Ascending aorta (tissue), 2 donors: ENCODE measurements at regions not wholly inside any gene's neighbourhood (a gene's known extent, or its start where the extent isn't known, plus 50 kb on each side); places are given as distances from the start of the nearest gene placed in this dataset.

Experiments used
- DNase-seq, 2 donors: peaks; one replicate each; pipeline ENCODE4 v3.0.0-alpha.2; 2019; ENCODE audit warnings: low spot score in 2 of 2
- H3K27ac ChIP-seq, 2 donors: fragments of 200-600 bp; sonication (generic); one replicate each; pipeline ENCODE4 v1.5.1; 2016 to 2017; ENCODE audit warnings: mild to moderate bottlenecking in 1 of 2
- H3K27me3 ChIP-seq: fragments of 200-600 bp; sonication (generic); one replicate; pipeline ENCODE4 v1.5.1; 2017
- H3K36me3 ChIP-seq, 2 donors: fragments of 200-600 bp; sonication (generic); one replicate each; pipeline ENCODE4 v1.5.1; 2016
- H3K4me1 ChIP-seq, 2 donors: fragments of 200-600 bp; sonication (generic); one replicate each; pipeline ENCODE4 v1.5.1; 2016 to 2017; ENCODE audit warnings: mild to moderate bottlenecking in 1 of 2
- H3K4me3 ChIP-seq, 2 donors: fragments of 200-600 bp; sonication (generic); one replicate each; pipeline ENCODE4 v1.5.1; 2016 to 2017; ENCODE audit warnings: mild to moderate bottlenecking in 1 of 2
- H3K9me3 ChIP-seq, 2 donors: fragments of 200-600 bp; sonication (generic); one replicate each; pipeline ENCODE4 v1.5.1; 2016
- intact Hi-C: fragments of 100-400 bp; cut with DNase I; formaldehyde crosslinking; loops from one replicate; pipeline ENCODE4 v1.15.1; 2023
- TF ChIP-seq, protein P1 (sequence below), 3 experiments: fragments of 200-600 bp in 2 of 3; fragments of 450-650 bp in 1 of 3; sonication (generic) in 2 of 3; IDR thresholded peaks; one replicate each; pipeline ENCODE4 v1.5.1; 2016 to 2019; ENCODE audit warnings: antibody characterized with exemption in 3 of 3, mild to moderate bottlenecking in 1 of 3, moderate library complexity in 1 of 3

DNA sequence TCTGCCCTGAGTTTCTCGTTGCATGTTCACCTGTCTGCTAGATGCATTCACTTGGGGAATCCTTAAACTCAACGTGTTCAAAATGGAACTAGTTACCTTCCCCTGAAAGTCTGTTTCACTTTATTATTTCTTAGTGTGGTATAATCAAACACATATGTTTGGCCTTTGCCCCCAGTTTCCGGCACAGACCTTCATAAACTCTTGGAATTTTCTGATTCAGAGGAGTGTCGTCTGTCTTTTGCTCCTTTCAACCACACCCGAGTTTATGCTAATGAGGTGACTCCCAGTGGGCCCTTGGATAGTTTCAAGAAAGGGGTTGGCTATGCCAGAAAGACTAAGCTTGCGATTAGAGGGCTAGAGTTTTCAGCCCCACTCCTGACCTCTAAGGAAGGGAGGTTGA is 198.9 kb downstream of the CDCA7 start:
- intact Hi-C loops: no loop called here

DNA sequence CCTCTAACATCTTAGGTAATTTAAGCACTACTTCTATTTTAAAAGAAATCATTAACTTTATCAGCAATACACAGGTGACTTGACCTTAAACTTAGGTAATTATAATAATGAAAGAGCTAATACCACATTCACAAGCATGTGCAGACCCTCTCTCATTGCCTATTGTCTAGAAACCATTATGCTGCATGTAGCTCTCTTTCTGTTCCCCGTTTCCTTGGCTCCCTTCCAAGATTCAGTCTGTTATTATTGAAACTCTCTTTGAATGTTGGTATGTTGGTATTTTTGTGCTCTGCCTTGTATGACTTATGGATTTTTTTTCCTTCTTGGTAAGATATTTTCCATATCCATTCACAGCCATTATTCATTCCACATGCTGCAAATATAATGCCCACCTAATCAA is 201.2 kb downstream of the CDCA7 start:
- no peak overlapping the region for H3K4me3 ChIP-seq
- TF ChIP-seq, protein P1, sequence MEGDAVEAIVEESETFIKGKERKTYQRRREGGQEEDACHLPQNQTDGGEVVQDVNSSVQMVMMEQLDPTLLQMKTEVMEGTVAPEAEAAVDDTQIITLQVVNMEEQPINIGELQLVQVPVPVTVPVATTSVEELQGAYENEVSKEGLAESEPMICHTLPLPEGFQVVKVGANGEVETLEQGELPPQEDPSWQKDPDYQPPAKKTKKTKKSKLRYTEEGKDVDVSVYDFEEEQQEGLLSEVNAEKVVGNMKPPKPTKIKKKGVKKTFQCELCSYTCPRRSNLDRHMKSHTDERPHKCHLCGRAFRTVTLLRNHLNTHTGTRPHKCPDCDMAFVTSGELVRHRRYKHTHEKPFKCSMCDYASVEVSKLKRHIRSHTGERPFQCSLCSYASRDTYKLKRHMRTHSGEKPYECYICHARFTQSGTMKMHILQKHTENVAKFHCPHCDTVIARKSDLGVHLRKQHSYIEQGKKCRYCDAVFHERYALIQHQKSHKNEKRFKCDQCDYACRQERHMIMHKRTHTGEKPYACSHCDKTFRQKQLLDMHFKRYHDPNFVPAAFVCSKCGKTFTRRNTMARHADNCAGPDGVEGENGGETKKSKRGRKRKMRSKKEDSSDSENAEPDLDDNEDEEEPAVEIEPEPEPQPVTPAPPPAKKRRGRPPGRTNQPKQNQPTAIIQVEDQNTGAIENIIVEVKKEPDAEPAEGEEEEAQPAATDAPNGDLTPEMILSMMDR (IDR thresholded peaks at IDR 0.05): no peak

More for the DNA sequence above, 198.9 kb downstream of the CDCA7 start:
- Histone ChIP-seq H3K4me1 (peaks cover 0 to 2% of the 10 kb centered on the region in 2 donors), H3K4me3 (no peak overlapping the region), H3K9me3 (no peaks in the 10 kb centered on the region), H3K27ac (no peak overlapping the region), H3K27me3 (no peaks in the 10 kb centered on the region), H3K36me3 (no peaks in the 10 kb centered on the region)
- no peak for DNase-seq
- TF ChIP-seq, protein P1 (IDR thresholded peaks at IDR 0.05): no peak

GRCh38 chr2:173556816-173557215 is 202.1 kb downstream of the CDCA7 start:
- Histone ChIP-seq H3K4me3 (no peak overlapping the region), H3K27me3 (no peaks in the 10 kb centered on the region), H3K9me3 (no peaks in the 10 kb centered on the region), H3K36me3 (no peaks in the 10 kb centered on the region), H3K4me1 (peaks cover 0 to 2% of the 10 kb centered on the region in 2 donors), H3K27ac (no peak overlapping the region)
- DNase-seq: no peak
- TF ChIP-seq, protein P1 (IDR thresholded peaks at IDR 0.05): no peak
- intact Hi-C loops: no loop called here

More for the DNA sequence above, 201.2 kb downstream of the CDCA7 start:
- no peak overlapping the region for H3K27ac ChIP-seq
- H3K9me3 ChIP-seq: no peaks in the 10 kb centered on the region
- intact Hi-C loops: no loop called here
- no peak for DNase-seq
- no peaks in the 10 kb centered on the region for H3K36me3 ChIP-seq
- H3K27me3 ChIP-seq: no peaks in the 10 kb centered on the region
- H3K4me1 ChIP-seq: peaks cover 0 to 2% of the 10 kb centered on the region in 2 donors

- Histone ChIP-seq H3K4me1 (peaks cover 0 to 2% of the 10 kb centered on the region in 2 donors), H3K27me3 (no peaks in the 10 kb centered on the region), H3K9me3 (no peaks in the 10 kb centered on the region), H3K4me3 (no peak overlapping the region), H3K36me3 (no peaks in the 10 kb centered on the region), H3K27ac (no peak overlapping the region)
- TF ChIP-seq, protein P1 (IDR thresholded peaks at IDR 0.05): no peak
- intact Hi-C loops: no loop called here
- DNase-seq: no peak
Observed at GRCh38 chr2:173557497-173557896, 202.8 kb downstream of the CDCA7 start.

DNA sequence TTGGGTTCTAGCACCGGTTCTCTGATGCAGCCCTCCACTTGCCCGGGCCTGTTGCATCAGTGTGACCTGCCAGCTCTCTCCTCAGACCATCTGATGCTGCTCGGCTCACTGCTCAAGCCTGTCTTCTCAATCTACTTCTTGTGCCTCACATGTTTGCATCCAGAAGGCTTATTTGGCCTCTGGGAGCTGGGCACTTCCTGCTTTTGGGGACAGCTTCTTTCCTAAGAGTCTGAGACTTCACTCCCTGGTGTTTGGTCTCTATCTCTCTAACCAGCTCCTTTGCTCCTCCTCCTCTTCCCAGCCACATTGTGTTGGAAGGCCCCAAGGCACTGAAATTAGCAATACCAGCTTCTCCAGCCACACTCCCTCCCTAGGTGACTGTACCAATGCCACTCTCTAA is 212.8 kb downstream of the CDCA7 start:
- no peaks in the 10 kb centered on the region for H3K36me3 ChIP-seq
- TF ChIP-seq, protein P1 (IDR thresholded peaks at IDR 0.05): no peak
- DNase-seq: no peak

DNA sequence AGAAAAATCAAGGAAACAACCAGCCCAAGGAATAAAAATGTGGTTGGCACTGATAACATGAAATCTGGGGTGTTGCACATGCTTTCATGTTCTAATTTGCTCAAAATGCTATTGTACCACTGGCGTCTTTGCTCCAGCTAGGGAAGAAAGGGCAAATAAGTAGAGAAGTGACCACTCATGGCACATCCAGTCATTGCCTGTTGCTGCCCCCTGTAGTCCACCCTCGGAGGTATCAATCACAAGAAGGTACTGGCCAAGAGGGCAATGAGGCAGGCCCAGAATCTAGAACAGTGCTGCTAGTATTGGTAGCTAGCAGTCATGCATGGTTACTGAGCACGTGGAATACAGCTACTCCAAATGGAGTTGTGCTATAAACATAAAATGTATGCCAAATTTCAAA is 213.4 kb downstream of the CDCA7 start:
- no peaks in the 10 kb centered on the region for H3K4me1 ChIP-seq
- no peak for DNase-seq
- H3K36me3 ChIP-seq: no peaks in the 10 kb centered on the region

More for the DNA sequence above, 212.8 kb downstream of the CDCA7 start:
- H3K9me3 ChIP-seq: no peaks in the 10 kb centered on the region
- no peaks in the 10 kb centered on the region for H3K4me1 ChIP-seq
- intact Hi-C loops: no loop called here
- no peaks in the 10 kb centered on the region for H3K27me3 ChIP-seq
- no peak overlapping the region for H3K4me3 ChIP-seq
- H3K27ac ChIP-seq: no peak overlapping the region

More for the DNA sequence above, 213.4 kb downstream of the CDCA7 start:
- TF ChIP-seq, protein P1 (IDR thresholded peaks at IDR 0.05): no peak
- Histone ChIP-seq H3K4me3 (no peak overlapping the region), H3K9me3 (no peaks in the 10 kb centered on the region), H3K27ac (no peak overlapping the region), H3K27me3 (no peaks in the 10 kb centered on the region)
- intact Hi-C loops: no loop called here
